Natural killer cell (primary cell): ENCODE measurements at regions not wholly inside any gene's neighbourhood (a gene's known extent, or its start where the extent isn't known, plus 50 kb on each side); places are given as distances from the start of the nearest gene placed in this dataset.

Experiments used
- ATAC-seq, 3 donors: fragments of 150-1000 bp in 2 of 3; fragments of 200-7000 bp in 1 of 3; cut with Tn5 transposase; 1 replicate in 1 of 3; 2 replicates in 2 of 3; pipeline ENCODE4 v1.10.0; 2021; ENCODE audit warnings: mild to moderate bottlenecking in 2 of 3, moderate library complexity in 2 of 3
- DNase-seq, 2 donors: peaks; one replicate each; pipeline versions ENCODE4 v3.0.0 to v3.0.0-alpha.2; 2013 to 2021; ENCODE audit warnings: mixed read lengths in 1 of 2
- H3K27ac ChIP-seq: one replicate; pipeline ENCODE4 v1.5.1; 2013; ENCODE audit warnings: mild to moderate bottlenecking, low read length
- H3K27me3 ChIP-seq: one replicate; pipeline ENCODE4 v1.6.1; 2013; ENCODE audit warnings: low read length; ENCODE audit not compliant: control insufficient read depth, insufficient read depth
- H3K36me3 ChIP-seq: one replicate; pipeline ENCODE4 v1.6.1; 2013; ENCODE audit warnings: low read length; ENCODE audit not compliant: control insufficient read depth, insufficient read depth
- H3K4me1 ChIP-seq: one replicate; pipeline ENCODE4 v1.6.1; 2013; ENCODE audit warnings: low read length; ENCODE audit not compliant: control insufficient read depth, insufficient read depth
- H3K4me3 ChIP-seq: one replicate; pipeline ENCODE4 v1.5.1; 2013; ENCODE audit warnings: low read length
- H3K9me3 ChIP-seq: one replicate; pipeline ENCODE4 v1.6.1; 2013; ENCODE audit warnings: low read length; ENCODE audit not compliant: control insufficient read depth, insufficient read depth
- H3K27ac Mint-ChIP-seq, 2 donors: one replicate each; pipeline ENCODE4 v1.8.0; 2022; ENCODE audit warnings: mild to moderate bottlenecking in 2 of 2, mixed read lengths in 2 of 2, moderate library complexity in 1 of 2
- H3K27me3 Mint-ChIP-seq, 2 donors: one replicate each; pipeline ENCODE4 v1.8.0; 2022; ENCODE audit warnings: low read depth in 2 of 2, mixed read lengths in 2 of 2
- H3K36me3 Mint-ChIP-seq: one replicate; pipeline ENCODE4 v1.8.0; 2022; ENCODE audit warnings: mixed read lengths
- H3K4me1 Mint-ChIP-seq, 2 donors: one replicate each; pipeline ENCODE4 v1.8.0; 2022; ENCODE audit warnings: mixed read lengths in 2 of 2
- H3K4me3 Mint-ChIP-seq: one replicate; pipeline ENCODE4 v1.8.0; 2022; ENCODE audit warnings: mild to moderate bottlenecking, moderate library complexity, mixed read lengths
- H3K9me3 Mint-ChIP-seq, 2 donors: one replicate each; pipeline ENCODE4 v1.8.0; 2022; ENCODE audit warnings: mixed read lengths in 2 of 2
- CTCF ChIP-seq: fragments of 200-600 bp; IDR thresholded peaks from one replicate; pipeline ENCODE4 v1.8.0; 2022; ENCODE audit warnings: antibody characterized with exemption
- WGBS: methylation state at CpG from one replicate; pipeline ENCODE4 v1.1.7; 2013; ENCODE audit warnings: missing lambda C conversion rate; ENCODE audit not compliant: insufficient coverage; 5-methylcytosine and 5-hydroxymethylcytosine counted together
- intact Hi-C: fragments of 100-400 bp; cut with micrococcal nuclease; formaldehyde crosslinking; loops from one replicate; pipeline ENCODE4 v1.14.2; 2022

- Mint-ChIP-seq H3K4me3 (no peak overlapping the region), H3K4me1 (no peaks in the 10 kb centered on the region), H3K27me3 (no peaks in the 10 kb centered on the region), H3K9me3 (peaks cover 15 to 27% of the 10 kb centered on the region in 2 donors), H3K36me3 (peaks cover 10% of the 10 kb centered on the region), H3K27ac (no peak overlapping the region)
- no peak for TF ChIP-seq CTCF
- intact Hi-C loops = no loop called here
- no peaks in the 10 kb centered on the region for H3K4me1 ChIP-seq
- no peaks in the 10 kb centered on the region for H3K36me3 ChIP-seq
- DNase-seq (no peak), ATAC-seq (no peak)
- H3K27me3 ChIP-seq = no peaks in the 10 kb centered on the region
- H3K4me3 ChIP-seq = no peak overlapping the region
- 88% methylated on average over 1 of the region's 2 CpGs for WGBS
- peaks cover 4% of the 10 kb centered on the region for H3K9me3 ChIP-seq
- H3K27ac ChIP-seq = no peak overlapping the region
Observed at GRCh38 chr4:96465834-96466233, 625.9 kb downstream of the PDHA2 start.

GRCh38 chr4:96471956-96472867 lies 632.3 kb downstream of the PDHA2 start:
- H3K27ac ChIP-seq = no peak overlapping the region
- Mint-ChIP-seq H3K4me1 (no peaks in the 10 kb centered on the region), H3K27me3 (no peaks in the 10 kb centered on the region), H3K27ac (no peak overlapping the region), H3K4me3 (no peak overlapping the region), H3K36me3 (peaks cover 10% of the 10 kb centered on the region), H3K9me3 (peaks cover 8 to 10% of the 10 kb centered on the region in 2 donors)
- H3K4me3 ChIP-seq = no peak overlapping the region
- ATAC-seq = no peak
- TF ChIP-seq CTCF = no peak
- DNase-seq = no peak
- no peaks in the 10 kb centered on the region for H3K4me1 ChIP-seq
- intact Hi-C loops = no loop called here
- H3K27me3 ChIP-seq = no peaks in the 10 kb centered on the region
- H3K9me3 ChIP-seq = peaks cover 4% of the 10 kb centered on the region
- H3K36me3 ChIP-seq = no peaks in the 10 kb centered on the region

- no peak for DNase-seq
- Mint-ChIP-seq H3K4me3 (no peak overlapping the region), H3K27ac (no peak overlapping the region), H3K9me3 (peaks cover 10 to 15% of the 10 kb centered on the region in 2 donors), H3K36me3 (peaks cover 10% of the 10 kb centered on the region), H3K27me3 (no peaks in the 10 kb centered on the region), H3K4me1 (no peaks in the 10 kb centered on the region)
- Histone ChIP-seq H3K9me3 (peaks cover 4% of the 10 kb centered on the region), H3K4me3 (no peak overlapping the region), H3K4me1 (no peaks in the 10 kb centered on the region), H3K27me3 (no peaks in the 10 kb centered on the region), H3K36me3 (no peaks in the 10 kb centered on the region), H3K27ac (no peak overlapping the region)
- intact Hi-C loops = no loop called here
- no CpG with 5 or more reads among the region's 1 CpG for WGBS
- TF ChIP-seq CTCF = no peak
- no peak for ATAC-seq
Observed at GRCh38 chr4:96473246-96473645, 633.4 kb downstream of the PDHA2 start.
